ENCODE measurements at regions not wholly inside any gene's neighbourhood (a gene's known extent, or its start where the extent isn't known, plus 50 kb on each side); places are given as distances from the start of the nearest gene placed in this dataset.
A peak's percentile ranks its signal among the peaks of the same experiment; 100 is the strongest.

GRCh38 chr6:2469428-2469827 is 224.0 kb upstream of the GMDS start:
- no peak for DNase-seq (ENCODE audit: low read depth in 2 of 3, low spot score in 2 of 3)

GRCh38 chr6:2468601-2468955 is 223.2 kb upstream of the GMDS start:
- DNase-seq (ENCODE audit: low read depth in 2 of 3, low spot score in 2 of 3) = no peak

DNA sequence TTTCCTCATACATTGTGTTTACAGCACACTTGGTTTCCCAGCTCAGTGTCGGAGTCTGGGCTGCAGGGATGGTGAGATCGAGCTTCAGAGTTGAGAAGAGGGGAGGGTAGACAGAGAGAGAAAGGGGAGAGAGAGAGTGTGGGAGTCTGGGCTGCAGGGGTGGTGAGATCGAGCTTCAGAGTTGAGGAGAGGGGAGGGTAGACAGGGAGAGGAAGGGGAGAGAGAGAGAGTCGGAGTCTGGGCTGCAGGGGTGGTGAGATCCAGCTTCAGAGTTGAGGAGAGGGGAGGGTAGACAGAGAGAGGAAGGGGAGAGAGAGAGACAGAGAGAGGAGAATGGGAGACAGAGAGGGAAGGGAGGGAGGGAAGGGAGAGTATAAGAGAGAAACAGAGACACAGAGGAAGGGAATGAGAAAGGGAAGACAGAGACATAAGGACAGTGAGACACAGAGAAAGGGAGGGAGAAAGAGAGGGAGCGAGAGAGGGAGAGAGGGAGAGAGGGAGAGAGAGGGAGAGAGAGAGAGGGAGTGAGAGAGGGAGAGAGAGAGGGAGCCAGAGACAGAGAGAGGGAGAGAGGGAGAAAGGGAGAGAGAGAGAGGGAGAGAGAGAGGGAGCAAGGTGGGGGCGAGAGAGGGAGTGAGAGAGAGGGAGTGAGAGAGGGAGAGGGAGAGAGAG is 222.7 kb upstream of the GMDS start:
- DNase-seq (ENCODE audit: low read depth in 2 of 3, low spot score in 2 of 3) = no peak

- DNase-seq (ENCODE audit: low read depth in 2 of 3, low spot score in 2 of 3) = no peak
Measured at GRCh38 chr6:2465336-2465735, 219.9 kb upstream of the GMDS start.

DNA sequence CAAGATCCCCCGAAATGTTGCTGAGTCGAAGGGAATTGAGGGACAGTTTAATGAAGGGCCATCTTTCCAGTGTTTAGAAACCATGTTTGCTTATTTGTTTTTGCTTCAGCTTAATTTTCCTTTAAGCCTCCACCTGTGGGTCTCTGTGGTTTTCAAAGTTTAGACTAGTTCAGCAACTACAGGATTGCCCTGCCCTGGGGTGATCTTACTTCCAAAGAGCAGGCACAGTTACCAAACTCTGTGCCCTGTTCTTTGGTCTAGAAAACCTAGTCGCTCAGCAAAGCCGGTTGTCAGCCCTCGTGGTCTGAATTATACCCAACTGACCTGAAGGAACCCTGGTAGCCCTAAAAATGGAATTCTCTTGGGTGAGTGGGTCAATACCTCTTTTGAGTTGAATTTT is 219.2 kb upstream of the GMDS start:
- no peak for DNase-seq (ENCODE audit: low read depth in 2 of 3, low spot score in 2 of 3)

- no peak for DNase-seq (ENCODE audit: low read depth in 2 of 3, low spot score in 2 of 3)
Measured at GRCh38 chr6:2462831-2463230, 217.4 kb upstream of the GMDS start.

DNA sequence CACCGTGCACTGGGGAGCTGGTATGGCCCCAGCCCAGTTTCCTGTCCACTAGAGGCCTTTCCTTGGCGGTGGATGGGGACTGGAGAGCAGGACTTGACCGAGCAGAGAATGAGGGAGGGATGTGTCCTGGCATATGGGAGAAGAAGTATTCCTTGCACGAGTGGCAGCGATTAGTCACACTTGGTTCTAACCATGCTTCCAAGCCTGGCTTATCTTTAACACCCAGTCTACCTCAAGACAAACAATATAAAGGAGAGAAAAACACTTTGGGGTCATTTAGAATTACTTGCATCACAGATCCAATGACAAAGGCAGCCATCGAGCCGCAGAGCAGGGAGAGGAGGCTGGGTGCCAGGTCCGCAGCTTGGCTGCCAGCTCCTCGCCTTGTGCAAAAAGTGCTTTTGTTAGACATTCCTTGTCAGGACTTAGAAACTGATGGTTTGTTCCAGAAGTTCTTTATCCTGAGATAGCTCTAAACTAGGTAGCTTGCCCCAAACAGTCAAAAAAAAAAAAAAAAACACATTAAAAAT is 214.9 kb upstream of the GMDS start:
- DNase-seq (ENCODE audit: low read depth in 2 of 3, low spot score in 2 of 3) = no peak

DNA sequence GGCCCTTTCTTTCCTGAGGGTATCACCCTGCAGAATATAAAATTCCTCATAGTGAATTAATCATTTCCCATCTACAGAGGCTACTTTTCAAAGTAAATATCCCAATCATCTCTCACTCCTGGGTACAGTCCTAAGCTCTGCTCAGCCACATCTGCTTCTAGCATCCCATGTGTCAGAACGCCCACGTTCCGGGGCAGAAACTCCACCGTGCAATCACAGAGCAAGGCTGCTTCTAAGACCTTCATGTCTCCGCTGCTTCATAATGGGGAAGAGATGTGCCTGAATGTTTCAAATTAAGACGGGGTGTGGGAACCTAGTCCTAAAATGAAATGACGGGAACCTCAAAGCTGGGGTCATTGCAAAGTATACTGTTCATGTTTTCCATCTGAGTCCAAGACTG is 208.8 kb upstream of the GMDS start:
- no peak for DNase-seq (ENCODE audit: low read depth in 2 of 3, low spot score in 2 of 3)

- no peak for DNase-seq (ENCODE audit: low read depth in 2 of 3, low spot score in 2 of 3)
Measured at GRCh38 chr6:2450546-2450945, 205.1 kb upstream of the GMDS start.

DNA sequence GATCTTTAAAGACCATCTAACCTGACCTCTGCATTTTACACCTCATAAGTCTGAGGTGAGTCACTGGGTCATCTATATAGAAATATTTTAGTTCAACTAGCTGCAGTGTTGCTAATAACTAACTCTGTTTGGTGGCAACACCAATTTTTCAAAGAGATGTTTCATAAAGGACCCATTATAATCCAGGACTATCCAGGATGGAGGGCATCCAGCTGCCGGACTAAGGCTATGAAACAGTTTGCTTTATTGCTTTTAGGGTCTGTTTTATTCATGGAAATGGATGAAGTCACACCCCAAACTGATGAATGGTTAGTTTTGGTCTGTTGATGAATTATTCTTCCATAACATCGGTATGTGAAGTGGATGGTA is 204.2 kb upstream of the GMDS start:
- no peak for DNase-seq (ENCODE audit: low read depth in 2 of 3, low spot score in 2 of 3)

DNA sequence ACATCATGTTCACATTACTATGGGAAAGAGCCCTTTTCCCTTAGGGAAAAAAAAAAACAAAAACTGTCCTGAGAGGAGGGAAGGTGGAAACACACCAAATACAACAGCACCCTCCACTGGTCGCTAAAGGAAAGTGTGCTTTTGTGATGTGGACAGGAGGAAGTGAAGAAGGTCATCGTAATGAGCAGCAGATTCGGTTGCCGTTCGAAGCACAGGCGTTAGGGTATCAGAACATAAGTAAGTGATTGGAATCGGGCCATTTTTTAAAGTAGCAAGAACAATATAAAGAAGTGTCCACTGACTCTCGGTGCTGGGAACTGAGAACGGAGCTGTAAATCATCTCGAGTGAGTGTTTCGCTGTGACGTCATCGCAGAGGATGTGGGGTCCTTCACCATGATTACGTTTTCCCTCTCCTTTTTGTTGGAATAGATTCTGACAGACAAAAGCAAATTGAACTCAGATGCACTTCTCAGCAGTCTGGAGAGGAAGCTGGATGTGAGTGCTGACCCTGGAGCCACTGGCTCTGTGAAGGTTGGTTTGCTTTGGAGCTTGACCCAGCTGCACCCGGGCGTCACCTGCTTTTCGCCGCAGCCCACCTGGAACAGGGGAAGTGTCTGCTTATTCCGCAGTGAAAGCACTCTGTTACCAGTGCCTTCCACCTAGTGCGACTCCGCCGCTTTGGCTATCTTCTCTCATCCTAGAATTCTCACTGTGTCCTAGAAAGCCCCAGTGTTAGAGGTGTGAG is 203.6 kb upstream of the GMDS start:
- DNase-seq (ENCODE audit: low read depth in 2 of 3, low spot score in 2 of 3) = peak in 1 of 3 experiments; percentile 2

- no peak for DNase-seq (ENCODE audit: low read depth in 2 of 3, low spot score in 2 of 3)
Measured at GRCh38 chr6:2447931-2448330, 202.5 kb upstream of the GMDS start.

DNA sequence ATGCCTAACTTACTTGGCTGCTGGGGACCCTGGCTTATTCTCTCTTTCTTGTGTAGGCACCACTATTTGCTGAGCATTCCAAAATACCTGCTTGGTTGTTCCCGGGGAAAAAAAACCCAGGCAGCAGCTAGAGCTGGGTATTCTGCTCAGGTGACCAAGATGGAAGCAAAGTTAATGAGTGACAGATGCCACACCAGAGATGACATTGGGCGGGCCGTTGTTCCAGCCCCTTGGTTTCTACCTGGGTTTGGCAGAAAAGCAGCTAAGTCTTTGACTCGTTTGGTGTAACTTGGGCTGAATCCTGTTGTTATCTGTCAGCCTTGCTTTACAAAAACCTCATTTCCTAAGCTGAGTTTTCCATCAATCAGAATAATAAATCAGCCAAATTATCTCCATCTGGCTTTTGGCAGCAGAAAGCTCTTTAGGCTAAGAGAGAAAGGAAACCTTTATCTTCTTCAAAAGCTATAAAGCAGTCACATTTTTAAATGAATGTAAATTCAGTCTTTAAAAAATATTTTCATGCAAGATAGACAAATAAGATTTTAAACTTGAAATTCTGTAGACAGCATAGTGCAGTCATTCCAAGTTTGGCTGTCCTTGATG is 202.0 kb upstream of the GMDS start:
- no peak for DNase-seq (ENCODE audit: low read depth in 2 of 3, low spot score in 2 of 3)

GRCh38 chr6:2441601-2442475 is 196.4 kb upstream of the GMDS start:
- DNase-seq (ENCODE audit: low read depth in 2 of 3, low spot score in 2 of 3) = no peak

DNA sequence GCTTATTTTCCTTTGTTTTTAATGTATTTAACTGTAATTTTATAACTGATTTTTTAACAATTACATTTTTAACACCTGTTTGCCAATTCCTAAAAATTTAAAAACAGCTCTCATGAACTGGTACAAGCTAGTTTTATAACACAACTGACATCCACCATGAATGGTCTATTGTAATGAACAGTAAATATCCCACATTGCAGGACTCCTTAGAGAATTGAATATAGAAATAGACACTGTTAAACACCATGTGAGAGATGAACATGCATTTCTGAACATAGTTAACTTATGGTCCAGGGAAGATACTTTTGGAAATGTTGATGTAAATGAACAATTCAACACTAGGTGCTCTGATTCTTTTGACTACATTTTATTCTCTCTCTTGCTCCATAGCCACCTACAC is 195.1 kb upstream of the GMDS start:
- no peak for DNase-seq (ENCODE audit: low read depth in 2 of 3, low spot score in 2 of 3)

DNA sequence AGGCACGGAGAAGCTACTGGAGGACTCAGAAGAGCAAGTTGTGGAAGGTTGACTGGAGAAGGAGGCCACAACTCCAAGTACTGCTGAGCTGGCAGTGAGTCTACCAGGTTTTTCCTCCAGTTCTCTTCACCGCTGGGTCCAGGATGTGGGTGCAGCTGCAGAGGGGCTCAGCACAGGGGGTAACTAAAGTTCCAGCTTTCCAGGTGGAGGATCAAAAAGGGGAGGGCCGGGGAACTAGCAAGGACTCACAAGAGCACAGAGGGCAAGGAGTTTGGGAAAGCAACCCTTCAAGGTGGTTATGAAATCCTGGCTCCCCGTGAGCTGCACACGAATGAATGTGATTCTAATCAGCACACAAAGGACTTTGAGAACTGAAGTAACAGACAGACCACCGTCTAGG is 194.2 kb upstream of the GMDS start:
- no peak for DNase-seq (ENCODE audit: low read depth in 2 of 3, low spot score in 2 of 3)

GRCh38 chr6:2439082-2439481 is 193.7 kb upstream of the GMDS start:
- no peak for DNase-seq (ENCODE audit: low read depth in 2 of 3, low spot score in 2 of 3)

- DNase-seq (ENCODE audit: low read depth in 2 of 3, low spot score in 2 of 3) = no peak
Measured at GRCh38 chr6:2436410-2437154, 191.2 kb upstream of the GMDS start.

GRCh38 chr6:2435323-2435722 is 189.9 kb upstream of the GMDS start:
- DNase-seq (ENCODE audit: low read depth in 2 of 3, low spot score in 2 of 3) = no peak

- DNase-seq (ENCODE audit: low read depth in 2 of 3, low spot score in 2 of 3) = no peak
Measured at GRCh38 chr6:2434912-2435311, 189.5 kb upstream of the GMDS start.

GRCh38 chr6:2434116-2434515 is 188.7 kb upstream of the GMDS start:
- DNase-seq (ENCODE audit: low read depth in 2 of 3, low spot score in 2 of 3) = no peak

All from activated CD8-positive, alpha-beta memory T cell treated with anti-CD3 and anti-CD28 coated beads for 48 hours (primary cell).